ENCODE measurements at regions not wholly inside any gene's neighbourhood (a gene's known extent, or its start where the extent isn't known, plus 50 kb on each side); places are given as distances from the start of the nearest gene placed in this dataset.
"Not testable (repeated sequence)": the region's sequence is repeated elsewhere in the genome, so short reads cannot be mapped to it uniquely, and the experiment has no call there.

DNA sequence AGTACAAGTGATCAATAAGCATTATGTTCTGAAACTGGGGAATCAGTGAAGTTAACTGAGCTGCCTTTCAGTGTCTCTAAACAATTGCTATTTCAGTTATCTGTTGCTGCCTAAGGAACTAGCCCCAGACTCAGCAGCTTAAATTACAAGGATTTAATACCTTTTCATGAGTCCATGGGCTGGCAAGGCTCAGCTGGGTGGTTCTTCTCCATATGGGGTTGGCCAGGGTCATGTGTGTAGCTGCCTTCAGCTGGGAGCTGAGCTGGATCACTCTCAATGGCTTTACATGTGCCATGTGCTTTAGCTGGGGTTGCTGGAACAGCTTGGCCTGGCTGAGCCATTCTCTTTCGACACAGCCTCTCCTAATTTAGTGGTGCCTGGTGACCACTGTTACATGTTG, 295.0 kb upstream of the NCAM1 start:
- Mint-ChIP-seq H3K27me3 (ENCODE audit: unreplicated experiment) (peaks cover 3% of the 10 kb centered on the region), H3K9me3 (ENCODE audit: unreplicated experiment) (no peaks in the 10 kb centered on the region), H3K4me3 (ENCODE audit: unreplicated experiment) (no peak overlapping the region), H3K27ac (ENCODE audit: unreplicated experiment) (no peak overlapping the region), H3K4me1 (ENCODE audit: unreplicated experiment) (no peaks in the 10 kb centered on the region), H3K36me3 (ENCODE audit: unreplicated experiment) (no peaks in the 10 kb centered on the region)
- no peak for DNase-seq (ENCODE audit: extremely low spot score, unreplicated experiment)
- TF ChIP-seq, protein P1, sequence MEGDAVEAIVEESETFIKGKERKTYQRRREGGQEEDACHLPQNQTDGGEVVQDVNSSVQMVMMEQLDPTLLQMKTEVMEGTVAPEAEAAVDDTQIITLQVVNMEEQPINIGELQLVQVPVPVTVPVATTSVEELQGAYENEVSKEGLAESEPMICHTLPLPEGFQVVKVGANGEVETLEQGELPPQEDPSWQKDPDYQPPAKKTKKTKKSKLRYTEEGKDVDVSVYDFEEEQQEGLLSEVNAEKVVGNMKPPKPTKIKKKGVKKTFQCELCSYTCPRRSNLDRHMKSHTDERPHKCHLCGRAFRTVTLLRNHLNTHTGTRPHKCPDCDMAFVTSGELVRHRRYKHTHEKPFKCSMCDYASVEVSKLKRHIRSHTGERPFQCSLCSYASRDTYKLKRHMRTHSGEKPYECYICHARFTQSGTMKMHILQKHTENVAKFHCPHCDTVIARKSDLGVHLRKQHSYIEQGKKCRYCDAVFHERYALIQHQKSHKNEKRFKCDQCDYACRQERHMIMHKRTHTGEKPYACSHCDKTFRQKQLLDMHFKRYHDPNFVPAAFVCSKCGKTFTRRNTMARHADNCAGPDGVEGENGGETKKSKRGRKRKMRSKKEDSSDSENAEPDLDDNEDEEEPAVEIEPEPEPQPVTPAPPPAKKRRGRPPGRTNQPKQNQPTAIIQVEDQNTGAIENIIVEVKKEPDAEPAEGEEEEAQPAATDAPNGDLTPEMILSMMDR (IDR thresholded peaks at IDR 0.05): no peak

GRCh38 chr11:112670806-112671570, 290.2 kb upstream of the NCAM1 start:
- H3K4me3 Mint-ChIP-seq (ENCODE audit: unreplicated experiment): no peak overlapping the region
- H3K27ac Mint-ChIP-seq (ENCODE audit: unreplicated experiment): no peak overlapping the region

GRCh38 chr11:112673401-112673800, 287.8 kb upstream of the NCAM1 start:
- H3K4me3 Mint-ChIP-seq (ENCODE audit: unreplicated experiment); DNase-seq (ENCODE audit: extremely low spot score, unreplicated experiment); H3K4me1 Mint-ChIP-seq (ENCODE audit: unreplicated experiment); H3K27ac Mint-ChIP-seq (ENCODE audit: unreplicated experiment); H3K36me3 Mint-ChIP-seq (ENCODE audit: unreplicated experiment): not testable (repeated sequence)
- H3K27me3 Mint-ChIP-seq (ENCODE audit: unreplicated experiment): peaks cover 10% of the 10 kb centered on the region
- H3K9me3 Mint-ChIP-seq (ENCODE audit: unreplicated experiment): peaks cover 10% of the 10 kb centered on the region

More at GRCh38 chr11:112670806-112671570, 290.2 kb upstream of the NCAM1 start:
- no peaks in the 10 kb centered on the region for H3K4me1 Mint-ChIP-seq (ENCODE audit: unreplicated experiment)
- peaks cover 10% of the 10 kb centered on the region for H3K27me3 Mint-ChIP-seq (ENCODE audit: unreplicated experiment)
- TF ChIP-seq, protein P1 (IDR thresholded peaks at IDR 0.05): no peak
- no peaks in the 10 kb centered on the region for H3K36me3 Mint-ChIP-seq (ENCODE audit: unreplicated experiment)
- H3K9me3 Mint-ChIP-seq (ENCODE audit: unreplicated experiment): peaks cover 10% of the 10 kb centered on the region
- DNase-seq (ENCODE audit: extremely low spot score, unreplicated experiment): no peak

- no peak for DNase-seq (ENCODE audit: extremely low spot score, unreplicated experiment)
- TF ChIP-seq, protein P1 (IDR thresholded peaks at IDR 0.05): no peak
Observed at GRCh38 chr11:112685111-112685510, 276.1 kb upstream of the NCAM1 start.

GRCh38 chr11:112689851-112690250, 271.4 kb upstream of the NCAM1 start:
- peaks cover 4% of the 10 kb centered on the region for H3K9me3 Mint-ChIP-seq (ENCODE audit: unreplicated experiment)
- H3K4me3 Mint-ChIP-seq (ENCODE audit: unreplicated experiment): no peak overlapping the region
- no peak overlapping the region for H3K27ac Mint-ChIP-seq (ENCODE audit: unreplicated experiment)
- no peak for DNase-seq (ENCODE audit: extremely low spot score, unreplicated experiment)
- H3K36me3 Mint-ChIP-seq (ENCODE audit: unreplicated experiment): no peaks in the 10 kb centered on the region
- TF ChIP-seq, protein P1 (IDR thresholded peaks at IDR 0.05): no peak
- no peaks in the 10 kb centered on the region for H3K4me1 Mint-ChIP-seq (ENCODE audit: unreplicated experiment)
- H3K27me3 Mint-ChIP-seq (ENCODE audit: unreplicated experiment): no peaks in the 10 kb centered on the region

More at GRCh38 chr11:112685111-112685510, 276.1 kb upstream of the NCAM1 start:
- Mint-ChIP-seq H3K4me3 (ENCODE audit: unreplicated experiment) (no peak overlapping the region), H3K4me1 (ENCODE audit: unreplicated experiment) (no peaks in the 10 kb centered on the region), H3K9me3 (ENCODE audit: unreplicated experiment) (no peaks in the 10 kb centered on the region), H3K36me3 (ENCODE audit: unreplicated experiment) (no peaks in the 10 kb centered on the region), H3K27ac (ENCODE audit: unreplicated experiment) (no peak overlapping the region), H3K27me3 (ENCODE audit: unreplicated experiment) (no peaks in the 10 kb centered on the region)
